Inflammatory macrophage treated with lipopolysaccharide for 4 hours (primary cell): ENCODE measurements at regions not wholly inside any gene's neighbourhood (a gene's known extent, or its start where the extent isn't known, plus 50 kb on each side); places are given as distances from the start of the nearest gene placed in this dataset.

ENCODE experiments used
- DNase-seq: peaks from one replicate; pipeline ENCODE4 v3.0.0-alpha.2; 2020

DNA sequence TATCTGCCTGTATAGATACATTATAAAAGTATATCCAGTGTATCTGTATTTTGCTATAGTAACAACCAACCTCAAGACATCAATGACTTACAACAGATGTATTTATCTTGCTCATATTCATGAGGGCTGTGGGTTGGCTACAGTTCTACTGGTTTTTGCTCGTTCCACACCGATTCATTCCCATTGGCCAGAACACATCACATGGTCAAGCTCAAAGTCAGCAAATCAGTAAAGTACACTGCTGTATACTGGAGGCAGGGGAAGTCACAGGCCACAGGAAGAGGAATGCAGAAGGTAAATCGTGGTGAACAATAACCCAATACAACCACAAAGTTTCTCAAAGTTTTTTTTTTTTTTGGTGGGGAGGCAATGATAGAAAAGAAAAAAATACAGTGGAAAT, 180.0 kb upstream of the CDKN3 start:
- DNase-seq, result no peak

DNA sequence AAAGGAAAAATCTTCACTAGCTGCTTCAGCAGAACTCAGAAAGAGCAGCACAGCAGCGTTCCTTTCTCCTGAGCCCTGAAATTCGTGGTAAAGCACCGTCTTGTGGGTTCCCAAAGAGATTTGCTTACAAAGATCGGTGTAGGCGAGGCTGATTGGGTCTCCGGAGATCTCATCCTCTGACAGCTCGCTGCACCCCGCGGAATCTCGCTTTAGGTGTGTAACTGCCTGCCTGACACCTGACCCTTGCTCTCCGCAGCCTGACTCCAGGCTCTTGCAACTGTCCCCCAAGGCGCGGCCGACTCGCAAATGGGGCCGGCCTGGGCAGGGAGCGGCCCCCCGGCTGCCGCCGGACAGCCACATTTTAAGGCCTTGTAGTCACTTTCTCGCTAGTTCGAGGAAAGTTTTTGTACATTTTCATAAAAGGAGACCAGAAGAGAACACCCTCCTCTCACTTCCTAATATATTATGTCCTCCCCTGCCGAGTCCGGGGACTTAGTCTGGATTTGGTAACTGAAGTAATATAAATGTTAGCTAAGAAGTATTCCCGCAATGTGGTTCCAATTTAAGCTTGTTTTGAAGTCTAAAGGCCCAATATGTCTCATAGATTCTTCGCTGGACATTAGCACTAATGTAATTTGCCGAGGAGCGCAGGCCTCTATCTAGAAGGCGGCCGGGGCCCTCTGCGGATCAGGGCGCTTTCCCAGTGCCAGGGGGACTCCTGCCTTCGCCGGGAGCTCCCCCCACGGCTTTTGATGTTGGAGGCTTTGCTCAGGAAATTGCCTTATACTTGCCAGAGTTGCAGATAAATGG, 177.3 kb upstream of the CDKN3 start:
- DNase-seq, result no peak

DNA sequence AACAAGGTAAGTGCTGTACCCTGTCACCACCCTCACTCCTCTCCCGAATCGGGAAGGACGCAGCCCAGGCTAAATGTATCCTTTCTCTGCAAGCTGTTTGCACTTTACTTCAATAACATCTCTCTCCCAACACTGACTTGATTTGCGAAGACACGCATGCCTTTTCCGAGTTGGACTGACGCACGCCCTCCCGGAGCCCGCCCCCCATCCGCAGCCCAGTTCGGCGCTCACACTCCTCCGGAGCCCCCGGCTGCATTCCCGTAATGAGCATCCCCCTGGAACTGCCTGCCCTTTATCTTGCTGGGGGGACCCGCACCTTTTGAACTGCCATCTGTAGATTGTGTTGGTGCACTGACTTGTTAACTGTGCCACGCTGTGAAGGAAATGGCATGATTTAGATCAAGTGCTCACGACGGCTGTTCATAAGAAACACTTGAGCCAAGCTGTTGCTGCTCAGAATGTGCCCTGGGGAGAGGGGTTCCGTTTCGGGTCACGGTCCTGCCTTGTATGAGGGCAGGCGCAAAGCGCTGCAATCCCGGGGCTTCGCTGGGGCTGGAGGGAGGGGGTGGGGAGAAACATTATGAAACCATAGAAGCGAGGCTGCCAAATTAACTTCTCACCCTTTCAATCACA, 176.6 kb upstream of the CDKN3 start:
- no peak for DNase-seq

DNA sequence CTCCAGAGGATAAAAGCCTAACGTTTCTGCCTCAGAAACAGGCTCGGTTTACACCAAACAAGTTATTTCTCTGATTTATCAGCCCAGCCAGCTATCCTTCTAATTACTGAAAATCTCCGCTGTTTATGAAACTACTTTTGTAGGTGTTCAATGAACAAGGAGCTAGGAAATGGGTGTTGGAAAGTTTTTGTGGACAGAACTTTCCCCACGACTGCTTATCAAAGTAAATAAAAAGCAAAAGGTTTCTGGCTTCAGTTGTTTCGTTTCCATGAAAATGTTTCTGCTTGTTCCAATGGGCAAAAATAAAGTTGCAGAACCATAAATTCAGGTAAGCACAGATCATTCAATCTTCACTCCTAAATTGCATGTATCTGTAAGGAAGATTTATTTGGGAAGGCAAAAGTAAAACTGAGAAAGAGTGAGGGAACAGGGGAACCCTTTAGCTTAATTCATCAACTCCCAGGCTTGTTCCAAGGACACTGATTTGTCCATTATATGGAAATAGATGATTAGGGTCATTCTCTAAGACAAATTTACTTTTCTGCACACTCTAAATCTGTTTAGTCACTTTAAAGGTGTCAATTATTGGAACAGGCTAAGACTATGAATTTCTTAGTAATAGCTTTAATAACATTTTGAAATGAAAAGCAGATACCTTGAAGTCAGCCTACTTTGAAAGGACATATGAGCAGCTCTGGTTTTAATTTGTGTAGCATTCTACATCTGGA, 175.9 kb upstream of the CDKN3 start:
- DNase-seq, result no peak

DNA sequence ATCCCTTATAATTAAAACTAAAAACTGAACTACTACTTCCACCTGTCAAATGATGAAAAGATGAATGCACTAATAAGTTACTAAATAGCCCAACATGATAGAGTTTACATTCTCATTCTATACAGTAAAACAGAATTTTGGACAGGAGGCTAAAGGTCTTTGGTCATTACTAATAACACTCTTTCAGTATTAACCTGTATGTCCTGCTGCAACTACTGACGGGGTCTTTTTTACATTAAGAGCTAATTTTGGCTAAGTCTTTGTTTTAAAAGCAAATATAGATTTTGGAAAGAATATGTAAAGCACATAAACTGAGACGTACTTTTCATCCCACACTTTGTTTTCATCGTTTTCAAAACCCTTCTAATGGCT, 175.4 kb upstream of the CDKN3 start:
- DNase-seq, result no peak

DNA sequence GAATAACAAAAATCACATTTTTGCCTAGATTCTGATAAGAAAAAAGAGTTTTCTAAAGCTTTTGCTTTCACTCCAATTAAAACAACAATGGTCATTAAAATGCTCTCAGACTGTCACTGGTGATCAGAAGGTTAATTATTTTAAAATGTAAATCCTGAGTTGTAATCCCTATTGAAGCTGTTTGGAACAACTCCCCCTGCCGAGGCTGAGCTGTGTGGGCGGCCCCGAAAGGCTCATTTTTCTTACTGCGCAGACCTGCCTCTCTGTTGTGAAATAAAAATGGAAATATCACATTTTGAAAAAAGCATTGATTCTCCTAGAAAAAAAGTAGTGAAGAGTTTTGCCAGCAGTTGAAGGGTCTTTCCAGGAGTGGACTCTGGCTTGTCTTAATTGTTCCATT, 174.8 kb upstream of the CDKN3 start:
- no peak for DNase-seq

DNA sequence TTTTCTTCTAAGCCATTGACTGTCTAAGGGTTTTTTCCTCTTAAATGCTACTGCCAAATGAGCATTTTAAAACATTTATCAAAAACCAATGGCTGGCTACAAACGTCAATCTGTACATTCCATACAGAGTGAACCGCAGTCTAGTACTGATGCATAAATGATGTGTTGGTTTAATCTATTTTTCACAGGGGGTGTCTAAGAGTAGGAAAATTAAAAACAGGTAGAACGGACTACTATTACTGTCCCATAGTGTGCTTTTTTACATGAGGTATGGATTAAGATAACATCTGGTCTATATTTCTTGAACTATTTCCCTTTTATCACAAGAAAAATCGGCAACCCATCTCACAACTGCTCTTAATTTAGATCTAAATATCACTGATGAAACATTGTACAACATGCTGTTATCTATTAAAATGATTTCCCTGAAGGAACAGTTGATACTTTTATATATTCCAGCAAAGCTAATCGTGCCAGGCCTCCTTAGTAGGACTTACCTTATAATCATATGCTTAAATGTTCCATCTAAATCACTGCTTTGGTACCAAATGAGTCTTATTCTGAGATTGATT, 172.9 kb upstream of the CDKN3 start:
- DNase-seq, result no peak

DNA sequence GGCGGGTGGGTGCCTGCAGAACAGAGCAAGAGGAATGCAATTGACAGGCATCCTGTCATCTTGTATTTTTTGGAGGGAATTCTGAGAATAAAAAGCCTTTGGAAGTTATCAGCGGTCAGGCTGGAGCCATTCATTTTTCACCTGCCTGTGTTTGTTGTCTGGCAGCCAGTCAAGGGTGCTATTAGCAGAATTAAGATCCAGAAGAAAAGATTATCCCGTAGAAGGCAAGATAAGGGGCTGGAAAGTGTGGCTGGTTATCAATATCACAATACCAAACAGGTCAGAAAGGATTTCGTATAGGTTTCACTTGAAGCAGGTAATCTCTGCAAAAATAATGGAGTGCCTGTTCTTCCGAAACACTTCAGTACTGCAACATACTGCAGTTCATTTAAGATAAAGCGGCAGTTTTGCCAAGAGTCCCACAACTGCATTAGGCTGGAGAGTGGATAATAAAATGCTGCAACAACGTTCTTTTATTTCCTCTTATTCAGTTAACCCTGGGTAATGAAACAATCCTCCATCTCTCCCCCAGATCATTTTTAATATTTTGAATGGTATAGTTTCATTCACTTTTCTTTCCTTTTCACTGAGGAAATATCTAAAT, 171.2 kb upstream of the CDKN3 start:
- no peak for DNase-seq

DNA sequence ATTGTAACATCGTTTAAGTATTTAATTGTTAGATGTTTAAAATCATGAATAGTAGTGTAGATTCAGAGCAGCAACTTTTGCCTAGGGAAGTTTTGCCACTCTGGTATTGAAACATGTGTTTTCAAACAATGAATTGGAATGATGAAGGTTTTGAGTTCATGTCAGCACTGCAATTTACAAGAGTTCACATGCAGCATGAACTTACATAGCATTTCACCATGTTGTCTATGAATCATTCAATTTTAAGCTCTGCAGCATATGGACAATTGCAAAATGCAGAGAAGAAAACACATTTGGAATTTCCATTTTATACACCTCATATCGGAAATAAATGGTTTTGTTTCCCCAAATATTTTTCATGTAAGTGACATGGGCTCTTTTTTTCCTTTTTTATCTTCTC, 170.7 kb upstream of the CDKN3 start:
- no peak for DNase-seq

DNA sequence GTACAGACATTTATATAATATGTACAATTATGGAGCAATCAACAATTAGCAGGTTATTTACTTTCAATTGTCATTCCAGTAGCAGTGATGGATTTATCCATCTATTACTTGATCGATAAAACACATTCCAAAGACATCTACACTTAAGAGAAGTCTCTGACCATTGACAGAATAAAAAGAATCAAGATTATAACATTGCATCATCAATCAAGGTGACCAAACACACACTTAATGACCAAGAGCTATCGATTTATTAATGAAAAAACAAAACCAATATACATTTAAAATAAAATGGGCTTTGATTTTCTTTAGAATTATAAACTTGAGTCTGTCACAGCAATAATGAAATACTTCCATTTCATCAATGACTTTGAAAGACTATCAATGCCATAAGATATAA, 170.2 kb upstream of the CDKN3 start:
- no peak for DNase-seq

DNA sequence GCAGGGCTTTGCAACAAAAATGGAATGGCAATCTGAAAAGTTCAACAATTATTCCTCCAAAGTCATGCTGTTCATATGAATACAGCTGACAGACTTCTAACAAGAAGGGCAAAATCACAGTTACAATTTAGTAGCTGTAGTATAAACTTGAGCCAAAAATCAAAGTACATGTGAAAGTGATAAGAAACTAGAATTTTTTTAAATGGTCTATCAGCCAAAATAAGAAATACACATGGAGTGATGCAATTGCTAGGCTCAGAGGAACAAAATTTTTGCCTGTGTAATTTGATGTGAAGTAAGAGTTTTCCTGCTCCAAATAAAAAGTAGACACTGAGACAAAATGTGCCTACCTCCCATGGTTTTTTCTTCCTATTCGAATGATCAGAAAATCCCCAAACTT, 167.7 kb upstream of the CDKN3 start:
- no peak for DNase-seq

DNA sequence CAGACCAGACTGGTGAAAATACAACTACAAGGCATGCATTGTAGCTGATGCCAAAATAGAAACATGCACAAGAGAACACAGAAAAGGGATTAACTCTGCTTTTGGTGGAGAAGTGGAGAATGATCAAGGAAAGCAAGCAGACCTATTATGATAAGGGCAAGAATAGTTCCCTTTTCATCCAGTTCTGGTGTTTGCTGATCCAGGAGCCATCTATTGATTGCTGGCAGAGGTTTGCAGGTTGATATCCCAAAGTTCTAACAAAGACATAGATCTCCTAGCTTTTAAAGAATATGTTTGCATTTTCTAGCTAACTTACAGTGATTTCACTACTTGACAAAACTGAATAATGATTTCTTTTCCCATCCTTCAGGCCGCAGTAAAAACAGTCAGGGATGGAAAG, 166.2 kb upstream of the CDKN3 start:
- no peak for DNase-seq

DNA sequence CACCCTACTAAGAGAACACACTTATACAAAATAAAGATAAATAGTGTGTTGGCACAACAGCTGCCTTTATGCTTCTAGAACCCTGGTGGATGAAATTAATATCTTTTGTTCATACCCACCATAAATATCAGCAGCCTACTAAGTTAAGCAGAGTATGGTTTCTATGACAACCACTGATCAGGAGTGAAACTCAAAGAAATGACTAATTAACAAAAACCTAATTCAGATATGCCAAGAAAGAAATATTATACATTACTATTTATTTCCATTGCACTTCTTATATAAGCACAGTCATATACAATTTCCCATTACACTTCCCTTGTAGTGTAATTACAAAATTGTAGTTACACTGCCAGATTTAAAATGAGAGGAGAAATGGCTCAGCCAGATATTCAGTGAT, 164.1 kb upstream of the CDKN3 start:
- DNase-seq, result no peak

DNA sequence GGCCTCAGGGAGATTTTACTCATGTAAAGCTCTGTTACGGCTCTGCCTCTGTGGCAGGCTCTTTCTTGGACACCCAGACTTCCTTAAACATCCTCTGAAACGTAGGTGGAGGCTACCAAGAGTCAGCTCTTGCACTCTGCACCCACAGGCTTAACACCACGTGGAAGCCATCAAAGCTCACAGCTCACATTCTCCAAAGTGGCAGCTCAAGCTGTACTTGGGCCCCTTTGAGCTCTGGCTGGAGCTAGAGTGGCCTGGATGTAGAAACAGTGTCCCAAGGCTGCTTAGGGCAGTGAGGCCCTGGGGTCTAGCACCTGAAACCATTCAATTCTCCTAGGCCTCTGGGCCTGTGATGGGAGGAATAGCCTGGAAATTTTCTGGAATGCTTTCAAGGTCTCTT, 155.3 kb upstream of the CDKN3 start:
- DNase-seq, result no peak

DNA sequence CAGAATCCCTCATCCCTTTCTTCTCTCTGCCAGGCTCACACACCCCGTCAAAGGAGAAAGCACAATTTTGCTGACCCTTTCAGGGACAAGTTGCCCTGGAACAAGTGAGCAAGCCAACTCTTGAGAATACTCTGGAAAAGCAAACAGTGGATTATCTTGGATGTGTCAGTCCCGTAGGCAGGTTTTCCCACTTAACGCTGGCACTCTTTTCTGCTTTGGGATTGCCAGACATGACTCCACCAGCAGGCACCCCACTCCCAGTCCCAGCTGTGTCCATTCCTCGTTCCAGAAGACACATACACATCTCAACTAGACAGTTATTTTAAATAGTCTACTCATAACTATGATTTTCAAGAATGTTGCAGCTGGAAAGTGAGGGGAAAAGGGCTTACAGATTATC, 145.5 kb upstream of the CDKN3 start:
- DNase-seq, result no peak

DNA sequence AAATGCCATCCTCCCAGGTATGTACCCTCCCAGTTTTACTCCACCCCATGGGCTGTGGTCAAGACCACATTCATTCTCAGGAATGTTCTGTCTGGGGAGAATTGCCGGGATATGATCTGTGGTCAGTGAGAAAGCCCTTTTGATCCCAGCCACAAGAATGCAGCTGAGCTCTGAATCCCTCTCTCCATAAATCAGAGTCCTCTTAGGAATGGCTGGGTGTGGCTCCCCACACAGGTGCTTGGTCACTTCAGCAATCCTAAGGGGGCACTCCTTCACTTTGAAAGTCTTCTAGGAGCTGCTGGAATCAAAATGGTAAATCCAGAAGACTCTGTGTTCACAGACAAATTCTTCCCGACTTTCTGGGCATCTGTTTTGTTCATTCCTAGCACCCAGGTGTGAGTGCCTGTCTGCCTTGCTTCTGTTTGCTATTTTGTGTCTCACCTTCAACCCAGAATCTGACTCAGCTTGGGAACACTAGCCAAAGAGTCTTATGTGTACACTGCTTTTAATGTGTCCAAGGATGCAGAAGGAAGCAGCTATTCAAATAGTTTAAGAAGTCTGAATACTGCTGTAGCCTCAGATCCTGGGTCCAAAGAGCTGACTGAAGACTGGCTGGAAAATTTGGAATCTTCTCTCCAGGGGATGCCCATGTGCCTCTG, 144.6 kb upstream of the CDKN3 start:
- no peak for DNase-seq

DNA sequence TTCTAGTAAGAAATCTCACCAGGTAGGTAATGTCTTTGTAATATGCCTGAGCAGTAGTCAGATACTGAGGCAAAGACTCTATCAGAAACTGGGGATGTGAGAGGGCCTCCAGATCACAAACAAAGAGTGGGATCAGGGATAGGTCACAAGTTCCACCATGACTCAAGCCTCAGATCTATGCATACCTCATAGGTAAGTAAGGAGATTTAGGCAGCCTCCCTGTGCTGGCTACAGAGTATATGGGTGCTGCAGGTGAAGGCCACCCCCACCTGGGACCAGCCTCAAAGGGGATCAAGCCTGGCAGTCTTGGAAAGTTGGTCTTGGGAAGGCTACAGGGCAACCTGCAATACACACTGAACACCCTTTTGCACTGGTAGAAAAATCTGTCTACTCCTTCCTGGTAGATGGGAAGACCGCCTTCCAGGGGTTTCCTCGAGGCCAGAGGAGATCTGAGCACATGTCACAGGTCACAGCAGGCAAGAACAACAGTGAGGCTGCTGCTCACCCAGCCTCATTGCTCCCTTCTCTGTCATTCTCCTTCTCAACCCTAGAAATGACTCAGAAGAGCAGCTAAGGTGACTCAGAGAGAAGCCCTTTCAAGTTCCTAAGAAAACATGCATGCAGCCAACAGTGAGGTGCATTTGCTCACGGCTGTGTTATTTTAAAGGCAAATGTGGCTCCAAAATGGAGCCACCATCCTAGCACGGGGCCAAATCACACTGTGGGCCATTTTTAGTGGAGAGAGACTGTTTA, 143.4 kb upstream of the CDKN3 start:
- DNase-seq, result no peak

DNA sequence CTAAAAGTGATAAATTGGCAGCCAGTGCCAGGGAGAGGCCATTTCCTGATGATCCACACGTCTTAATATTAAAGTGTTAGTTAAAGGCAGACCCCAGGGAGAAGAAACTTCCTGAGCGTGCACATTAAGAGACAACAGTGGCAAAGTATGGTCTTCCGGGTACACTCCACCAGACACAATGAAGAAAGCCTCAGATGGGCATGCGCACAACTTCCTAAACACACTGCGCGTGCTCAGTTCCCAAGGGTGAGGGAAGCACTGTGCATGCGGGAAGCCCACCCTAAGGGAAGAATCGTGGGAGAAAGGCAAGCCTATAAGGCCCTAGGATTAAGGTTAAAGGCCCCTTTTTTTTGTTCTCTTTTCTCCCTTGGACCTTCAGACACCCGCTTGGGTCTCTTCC, 140.7 kb upstream of the CDKN3 start:
- DNase-seq, result no peak

DNA sequence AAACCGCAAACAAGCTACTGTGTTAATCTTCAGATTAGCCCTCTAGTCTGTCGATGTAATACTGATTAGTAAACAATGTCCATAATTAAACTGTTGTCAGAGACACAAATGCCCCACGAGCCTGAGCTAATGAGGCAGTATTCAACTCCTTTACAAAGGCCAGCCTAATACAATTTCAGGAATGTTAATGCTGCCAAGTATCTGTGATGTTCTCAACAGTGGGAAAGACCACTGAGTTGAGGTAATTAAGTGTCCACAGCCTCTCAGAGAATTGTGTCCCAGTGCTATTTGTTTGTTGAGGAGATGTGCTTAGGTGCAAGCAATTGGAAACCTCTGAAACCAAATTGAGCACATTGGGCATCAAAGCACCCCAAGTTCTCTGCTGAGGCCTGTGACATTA, 139.4 kb upstream of the CDKN3 start:
- no peak for DNase-seq

DNA sequence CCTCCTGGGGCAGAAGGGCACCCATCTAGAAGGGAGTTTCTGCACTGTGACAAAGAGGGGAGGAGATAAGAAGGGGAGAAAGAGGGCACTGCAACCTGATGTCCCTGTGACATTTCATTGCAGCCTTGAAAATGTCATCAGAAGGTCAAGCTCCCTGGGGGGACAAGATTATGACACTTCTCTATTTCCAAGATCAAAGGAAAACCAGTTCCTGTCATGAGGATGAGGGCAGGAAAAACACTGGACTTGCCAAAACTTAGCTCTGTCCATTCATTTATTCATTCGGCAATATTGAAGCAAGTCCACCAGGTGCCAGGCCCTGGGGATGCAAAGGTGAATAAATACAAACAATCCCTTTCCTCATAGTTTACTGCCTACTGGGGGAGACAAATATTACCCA, 138.4 kb upstream of the CDKN3 start:
- DNase-seq, result no peak

DNA sequence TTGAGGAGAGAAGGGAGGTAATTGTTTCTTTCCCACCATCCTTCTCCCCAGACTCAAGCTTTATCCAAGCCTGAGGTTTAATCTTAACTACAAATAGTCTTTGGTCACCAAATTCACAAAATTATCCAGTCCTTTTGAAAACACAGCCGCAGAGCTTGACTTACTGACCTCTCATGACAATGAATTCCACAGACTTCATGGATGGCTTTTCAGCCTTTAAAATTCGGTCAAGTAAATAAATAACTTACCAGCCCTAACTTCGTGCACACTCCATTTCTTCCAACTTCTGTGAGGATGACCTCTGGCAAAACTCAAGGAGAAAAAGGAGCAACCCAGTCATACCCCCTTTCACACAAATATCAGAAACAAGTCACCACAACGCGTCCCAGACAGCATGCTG, 137.0 kb upstream of the CDKN3 start:
- DNase-seq, result no peak

DNA sequence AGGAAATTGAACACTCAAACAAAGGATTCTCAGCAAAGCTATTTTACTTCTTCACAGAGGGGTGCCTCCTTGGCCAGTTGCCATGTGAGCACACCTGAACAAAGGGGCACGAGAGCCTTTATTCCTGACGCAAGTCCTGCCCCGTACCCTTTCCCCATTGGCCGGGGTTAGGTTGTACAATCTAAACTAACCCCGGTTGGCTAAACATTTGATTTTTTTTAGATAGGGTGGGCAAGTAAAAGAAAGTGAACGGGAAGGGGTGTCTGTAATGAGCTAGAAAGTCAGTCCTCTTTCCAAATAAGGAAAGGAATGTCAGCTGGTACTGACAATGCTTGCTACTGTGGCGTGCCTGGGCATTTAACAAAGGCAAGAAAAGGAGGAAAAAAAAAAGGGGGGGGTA, 135.5 kb upstream of the CDKN3 start:
- no peak for DNase-seq
